HG02943 (cell line): ENCODE measurements at regions not wholly inside any gene's neighbourhood (a gene's known extent, or its start where the extent isn't known, plus 50 kb on each side); places are given as distances from the start of the nearest gene placed in this dataset.

ENCODE experiments used
- ATAC-seq: cut with Tn5 transposase; IDR thresholded peaks from one replicate; pipeline ENCODE4 v1.9.1; 2021; ENCODE audit warnings: mild to moderate bottlenecking, low read depth, moderate library complexity; ENCODE audit not compliant: unreplicated experiment

GRCh38 chr2:236939271-236939670, 146.4 kb upstream of the COPS8 start:
- no peak for ATAC-seq

GRCh38 chr2:236939721-236940231, 145.9 kb upstream of the COPS8 start:
- ATAC-seq: no peak

GRCh38 chr2:236940497-236940896, 145.2 kb upstream of the COPS8 start:
- ATAC-seq: no peak

- ATAC-seq: no peak
Observed at GRCh38 chr2:236940916-236941520, 144.7 kb upstream of the COPS8 start.

- no peak for ATAC-seq
Observed at GRCh38 chr2:236941551-236941950, 144.1 kb upstream of the COPS8 start.

GRCh38 chr2:236942554-236942953, 143.1 kb upstream of the COPS8 start:
- no peak for ATAC-seq

- no peak for ATAC-seq
Observed at GRCh38 chr2:236943068-236943467, 142.6 kb upstream of the COPS8 start.

- ATAC-seq: no peak
Observed at GRCh38 chr2:236943841-236944513, 141.7 kb upstream of the COPS8 start.

- ATAC-seq: no peak
Observed at GRCh38 chr2:236944561-236944960, 141.1 kb upstream of the COPS8 start.

GRCh38 chr2:236945431-236946016, 140.2 kb upstream of the COPS8 start:
- ATAC-seq: no peak

GRCh38 chr2:236946871-236947270, 138.8 kb upstream of the COPS8 start:
- ATAC-seq: no peak

- no peak for ATAC-seq
Observed at GRCh38 chr2:236947294-236947693, 138.4 kb upstream of the COPS8 start.

- ATAC-seq: no peak
Observed at GRCh38 chr2:236947896-236948295, 137.8 kb upstream of the COPS8 start.

GRCh38 chr2:236949089-236949905, 136.4 kb upstream of the COPS8 start:
- ATAC-seq: no peak

- ATAC-seq: no peak
Observed at GRCh38 chr2:236951830-236952475, 133.7 kb upstream of the COPS8 start.

GRCh38 chr2:236954641-236955040, 131.0 kb upstream of the COPS8 start:
- no peak for ATAC-seq

- ATAC-seq: no peak
Observed at GRCh38 chr2:236955521-236956030, 130.1 kb upstream of the COPS8 start.

- ATAC-seq: no peak
Observed at GRCh38 chr2:236956031-236956618, 129.6 kb upstream of the COPS8 start.

- no peak for ATAC-seq
Observed at GRCh38 chr2:236956641-236957040, 129.0 kb upstream of the COPS8 start.

- ATAC-seq: no peak
Observed at GRCh38 chr2:236959036-236959435, 126.7 kb upstream of the COPS8 start.
